ENCODE measurements at regions not wholly inside any gene's neighbourhood (a gene's known extent, or its start where the extent isn't known, plus 50 kb on each side); places are given as distances from the start of the nearest gene placed in this dataset.
A peak's percentile ranks its signal among the peaks of the same experiment; 100 is the strongest.
"Not testable (repeated sequence)": the region's sequence is repeated elsewhere in the genome, so short reads cannot be mapped to it uniquely, and the experiment has no call there.

- no peak for DNase-seq
These were observed 158.1 kb upstream of the POU3F1 start for GRCh38 chr1:38204698-38205097.

GRCh38 chr1:38203441-38203840 is 156.8 kb upstream of the POU3F1 start:
- no peak for DNase-seq

GRCh38 chr1:38201431-38201830 is 154.8 kb upstream of the POU3F1 start:
- DNase-seq: no peak

- no peak for DNase-seq
These were observed 152.0 kb upstream of the POU3F1 start for GRCh38 chr1:38198621-38199020.

GRCh38 chr1:38198099-38198498 is 151.5 kb upstream of the POU3F1 start:
- no peak for DNase-seq

- DNase-seq: no peak
These were observed 150.9 kb upstream of the POU3F1 start for GRCh38 chr1:38197312-38198061.

GRCh38 chr1:38194472-38194871 is 147.9 kb upstream of the POU3F1 start:
- DNase-seq: no peak

- no peak for DNase-seq
These were observed 146.4 kb upstream of the POU3F1 start for GRCh38 chr1:38193040-38193439.

- DNase-seq: no peak
These were observed 144.9 kb upstream of the POU3F1 start for GRCh38 chr1:38191461-38191860.

- peak in 1 of 3 donors; percentile 10 for DNase-seq
These were observed 144.4 kb upstream of the POU3F1 start for GRCh38 chr1:38190983-38191382.

GRCh38 chr1:38187552-38187951 is 141.0 kb upstream of the POU3F1 start:
- DNase-seq: no peak

GRCh38 chr1:38186566-38186965 is 140.0 kb upstream of the POU3F1 start:
- DNase-seq: peak in 2 of 3 donors; percentile 27 to 39

GRCh38 chr1:38185913-38186312 is 139.3 kb upstream of the POU3F1 start:
- no peak for DNase-seq

- DNase-seq: no peak
These were observed 137.2 kb upstream of the POU3F1 start for GRCh38 chr1:38183747-38184146.

- DNase-seq: no peak
These were observed 136.5 kb upstream of the POU3F1 start for GRCh38 chr1:38183096-38183495.

- not testable (repeated sequence) for DNase-seq
These were observed 133.8 kb upstream of the POU3F1 start for GRCh38 chr1:38180388-38180787.

- DNase-seq: no peak
These were observed 132.9 kb upstream of the POU3F1 start for GRCh38 chr1:38179483-38179882.

GRCh38 chr1:38178216-38178615 is 131.6 kb upstream of the POU3F1 start:
- no peak for DNase-seq

GRCh38 chr1:38175121-38175520 is 128.5 kb upstream of the POU3F1 start:
- DNase-seq: no peak

- peak in 1 of 3 donors; percentile 24 for DNase-seq
These were observed 127.3 kb upstream of the POU3F1 start for GRCh38 chr1:38173848-38174247.

- peak; percentile 77 to 90 (median 85) for DNase-seq
These were observed 126.7 kb upstream of the POU3F1 start for GRCh38 chr1:38173157-38173831.

GRCh38 chr1:38169121-38169520 is 122.5 kb upstream of the POU3F1 start:
- no peak for DNase-seq

GRCh38 chr1:38168365-38168764 is 121.8 kb upstream of the POU3F1 start:
- no peak for DNase-seq

- no peak for DNase-seq
These were observed 119.9 kb upstream of the POU3F1 start for GRCh38 chr1:38166461-38166860.

Data from suppressor macrophage treated with lipopolysaccharide for 1 hour (primary cell).